ENCODE measurements at regions not wholly inside any gene's neighbourhood (a gene's known extent, or its start where the extent isn't known, plus 50 kb on each side); places are given as distances from the start of the nearest gene placed in this dataset.
"Not testable (repeated sequence)": the region's sequence is repeated elsewhere in the genome, so short reads cannot be mapped to it uniquely, and the experiment has no call there.

- no peak for DNase-seq
- peaks cover 5% of the 10 kb centered on the region for H3K9me3 Mint-ChIP-seq
- no peaks in the 10 kb centered on the region for H3K27me3 Mint-ChIP-seq
- no peak overlapping the region for H3K4me3 Mint-ChIP-seq
- H3K4me1 Mint-ChIP-seq (ENCODE audit: low read depth), result no peaks in the 10 kb centered on the region
- no peak overlapping the region for H3K27ac Mint-ChIP-seq
- no peaks in the 10 kb centered on the region for H3K36me3 Mint-ChIP-seq (ENCODE audit: low read depth)
Measured at GRCh38 chr11:109522116-109522755, 100.2 kb downstream of the C11orf87 start.

DNA sequence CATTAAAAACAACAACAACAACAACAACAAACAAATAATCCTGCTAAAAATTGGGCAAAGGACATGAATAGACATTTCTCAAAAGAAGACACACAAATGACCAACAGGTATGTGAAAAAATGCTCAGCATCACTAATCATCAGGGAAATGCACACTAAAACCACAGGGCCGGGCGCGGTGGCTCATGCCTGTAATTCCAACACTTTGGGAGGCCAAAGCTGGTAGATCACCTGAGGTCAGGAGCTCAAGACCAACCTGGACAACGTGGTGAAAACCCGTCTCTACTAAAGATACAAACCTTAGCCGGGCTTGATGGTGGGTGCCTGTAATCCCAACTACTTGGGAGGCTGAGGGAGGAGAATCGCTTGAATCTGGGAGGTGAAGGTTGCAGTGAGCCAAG, 103.6 kb downstream of the C11orf87 start:
- not testable (repeated sequence) for H3K36me3 Mint-ChIP-seq (ENCODE audit: low read depth); DNase-seq; H3K4me1 Mint-ChIP-seq (ENCODE audit: low read depth); H3K27me3 Mint-ChIP-seq; H3K9me3 Mint-ChIP-seq; H3K27ac Mint-ChIP-seq; H3K4me3 Mint-ChIP-seq

- DNase-seq, result no peak
- no peak overlapping the region for H3K27ac Mint-ChIP-seq
- no peaks in the 10 kb centered on the region for H3K4me1 Mint-ChIP-seq (ENCODE audit: low read depth)
- peaks cover 5% of the 10 kb centered on the region for H3K9me3 Mint-ChIP-seq
- H3K27me3 Mint-ChIP-seq, result no peaks in the 10 kb centered on the region
- no peaks in the 10 kb centered on the region for H3K36me3 Mint-ChIP-seq (ENCODE audit: low read depth)
- no peak overlapping the region for H3K4me3 Mint-ChIP-seq
Measured at GRCh38 chr11:109526061-109526460, 104.1 kb downstream of the C11orf87 start.

DNA sequence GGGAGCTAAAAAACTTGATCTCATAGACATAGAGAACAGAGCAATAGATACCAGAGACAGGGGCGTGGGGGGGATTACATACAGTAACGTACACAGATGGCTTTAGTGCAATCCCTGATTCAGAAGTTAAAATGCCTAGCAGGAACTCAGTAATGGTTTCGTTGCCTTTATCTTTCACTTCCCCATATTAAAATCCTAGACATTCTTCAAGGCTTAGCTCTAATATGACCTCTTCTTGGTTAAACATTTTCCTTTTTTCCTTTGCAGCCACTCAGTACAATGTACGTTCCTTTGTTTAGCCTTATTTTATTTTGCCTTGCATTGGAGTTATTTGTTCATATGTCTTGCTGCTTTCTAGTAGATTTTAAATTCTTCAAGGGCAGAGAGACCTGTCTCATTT, 104.9 kb downstream of the C11orf87 start:
- no peaks in the 10 kb centered on the region for H3K27me3 Mint-ChIP-seq
- H3K36me3 Mint-ChIP-seq (ENCODE audit: low read depth), result no peaks in the 10 kb centered on the region
- no peak overlapping the region for H3K4me3 Mint-ChIP-seq
- no peak overlapping the region for H3K27ac Mint-ChIP-seq
- no peak for DNase-seq
- H3K4me1 Mint-ChIP-seq (ENCODE audit: low read depth), result no peaks in the 10 kb centered on the region
- H3K9me3 Mint-ChIP-seq, result peaks cover 5% of the 10 kb centered on the region

DNA sequence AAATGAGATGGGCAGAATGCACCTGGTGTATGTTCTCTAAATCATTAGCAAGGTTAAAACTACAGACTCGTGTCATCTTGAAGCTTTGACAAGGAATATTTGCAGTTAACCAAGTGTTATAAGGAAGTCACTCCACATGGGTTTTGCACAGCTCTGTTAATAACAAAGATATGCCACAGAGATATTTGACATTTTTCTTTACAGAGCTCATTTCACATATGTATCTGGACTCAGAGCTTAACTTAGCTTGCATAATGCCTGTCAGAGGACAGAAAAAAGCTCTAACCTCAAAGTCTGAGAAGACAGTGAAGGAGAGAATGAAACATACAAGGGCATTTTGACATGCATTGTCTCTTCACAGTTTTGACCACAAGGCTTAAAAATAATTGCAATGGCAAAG, 105.5 kb downstream of the C11orf87 start:
- Mint-ChIP-seq H3K9me3 (peaks cover 5% of the 10 kb centered on the region), H3K4me3 (no peak overlapping the region), H3K4me1 (ENCODE audit: low read depth) (no peaks in the 10 kb centered on the region), H3K27me3 (no peaks in the 10 kb centered on the region), H3K36me3 (ENCODE audit: low read depth) (no peaks in the 10 kb centered on the region), H3K27ac (no peak overlapping the region)
- DNase-seq, result no peak

- H3K9me3 Mint-ChIP-seq, result peaks cover 10% of the 10 kb centered on the region
- no peak overlapping the region for H3K4me3 Mint-ChIP-seq
- no peak overlapping the region for H3K27ac Mint-ChIP-seq
- H3K36me3 Mint-ChIP-seq (ENCODE audit: low read depth), result no peaks in the 10 kb centered on the region
- no peak for DNase-seq
- no peaks in the 10 kb centered on the region for H3K27me3 Mint-ChIP-seq
- H3K4me1 Mint-ChIP-seq (ENCODE audit: low read depth), result no peaks in the 10 kb centered on the region
Measured at GRCh38 chr11:109547356-109548027, 125.5 kb downstream of the C11orf87 start.

GRCh38 chr11:109552376-109552775, 130.4 kb downstream of the C11orf87 start:
- H3K36me3 Mint-ChIP-seq (ENCODE audit: low read depth), result no peaks in the 10 kb centered on the region
- no peaks in the 10 kb centered on the region for H3K27me3 Mint-ChIP-seq
- H3K4me1 Mint-ChIP-seq (ENCODE audit: low read depth), result no peaks in the 10 kb centered on the region
- DNase-seq, result no peak
- H3K9me3 Mint-ChIP-seq, result peaks cover 6% of the 10 kb centered on the region
- H3K4me3 Mint-ChIP-seq, result no peak overlapping the region
- H3K27ac Mint-ChIP-seq, result no peak overlapping the region

- Mint-ChIP-seq H3K4me3 (no peak overlapping the region), H3K27me3 (no peaks in the 10 kb centered on the region)
Measured at GRCh38 chr11:109553284-109553683, 131.3 kb downstream of the C11orf87 start.

DNA sequence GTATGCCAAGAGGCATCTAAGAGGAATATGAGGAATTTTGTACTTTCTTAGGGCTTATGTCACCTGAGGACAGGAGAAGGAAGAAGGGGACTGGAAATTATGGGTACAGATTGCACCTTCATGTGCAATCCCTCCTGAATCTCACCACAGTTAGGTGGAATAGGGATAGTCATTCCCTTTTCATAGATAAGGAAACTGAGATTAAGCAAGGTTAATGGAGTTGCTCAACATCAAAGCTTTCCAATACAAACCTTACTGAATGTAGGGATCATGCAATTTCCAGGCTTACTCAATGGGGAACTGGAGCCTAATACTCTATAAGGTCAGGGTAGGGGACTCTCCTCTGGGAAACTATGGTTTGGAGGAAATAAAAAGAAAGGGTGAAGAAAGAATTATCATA, 133.0 kb downstream of the C11orf87 start:
- Mint-ChIP-seq H3K27me3 (no peaks in the 10 kb centered on the region), H3K4me3 (no peak overlapping the region), H3K9me3 (peaks cover 7% of the 10 kb centered on the region), H3K27ac (no peak overlapping the region), H3K4me1 (ENCODE audit: low read depth) (no peaks in the 10 kb centered on the region), H3K36me3 (ENCODE audit: low read depth) (no peaks in the 10 kb centered on the region)
- no peak for DNase-seq

More at GRCh38 chr11:109553284-109553683, 131.3 kb downstream of the C11orf87 start:
- H3K9me3 Mint-ChIP-seq, result peaks cover 8% of the 10 kb centered on the region
- H3K36me3 Mint-ChIP-seq (ENCODE audit: low read depth), result no peaks in the 10 kb centered on the region
- DNase-seq, result no peak
- no peaks in the 10 kb centered on the region for H3K4me1 Mint-ChIP-seq (ENCODE audit: low read depth)
- H3K27ac Mint-ChIP-seq, result no peak overlapping the region

- Mint-ChIP-seq H3K27ac (no peak overlapping the region), H3K36me3 (ENCODE audit: low read depth) (no peaks in the 10 kb centered on the region), H3K4me3 (no peak overlapping the region), H3K4me1 (ENCODE audit: low read depth) (no peaks in the 10 kb centered on the region), H3K27me3 (no peaks in the 10 kb centered on the region), H3K9me3 (peaks cover 13% of the 10 kb centered on the region)
- DNase-seq, result no peak
Measured at GRCh38 chr11:109564241-109564640, 142.3 kb downstream of the C11orf87 start.

DNA sequence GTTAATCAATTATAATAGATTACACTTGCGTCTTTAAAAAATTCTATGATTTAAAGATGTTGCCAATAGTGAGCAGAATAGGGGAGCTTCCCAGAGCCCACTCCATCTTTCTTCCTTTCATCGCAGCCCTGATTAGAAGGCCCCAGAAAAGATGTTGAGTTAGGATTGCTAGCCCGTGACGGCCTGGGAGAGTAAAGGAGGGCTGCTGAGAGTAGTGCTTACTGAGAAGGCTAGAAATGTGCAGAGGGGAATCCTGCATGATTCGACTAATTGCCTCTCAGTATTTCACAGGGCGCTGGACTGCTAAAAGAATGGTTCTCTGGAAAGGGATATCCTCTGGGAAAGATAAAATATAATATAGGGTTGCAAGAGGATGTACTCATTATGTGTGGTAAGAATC, 160.5 kb downstream of the C11orf87 start:
- peaks cover 2% of the 10 kb centered on the region for H3K9me3 Mint-ChIP-seq
- no peaks in the 10 kb centered on the region for H3K4me1 Mint-ChIP-seq (ENCODE audit: low read depth)
- H3K27me3 Mint-ChIP-seq, result no peaks in the 10 kb centered on the region
- H3K27ac Mint-ChIP-seq, result no peak overlapping the region
- H3K4me3 Mint-ChIP-seq, result no peak overlapping the region
- H3K36me3 Mint-ChIP-seq (ENCODE audit: low read depth), result no peaks in the 10 kb centered on the region
- DNase-seq, result no peak

DNA sequence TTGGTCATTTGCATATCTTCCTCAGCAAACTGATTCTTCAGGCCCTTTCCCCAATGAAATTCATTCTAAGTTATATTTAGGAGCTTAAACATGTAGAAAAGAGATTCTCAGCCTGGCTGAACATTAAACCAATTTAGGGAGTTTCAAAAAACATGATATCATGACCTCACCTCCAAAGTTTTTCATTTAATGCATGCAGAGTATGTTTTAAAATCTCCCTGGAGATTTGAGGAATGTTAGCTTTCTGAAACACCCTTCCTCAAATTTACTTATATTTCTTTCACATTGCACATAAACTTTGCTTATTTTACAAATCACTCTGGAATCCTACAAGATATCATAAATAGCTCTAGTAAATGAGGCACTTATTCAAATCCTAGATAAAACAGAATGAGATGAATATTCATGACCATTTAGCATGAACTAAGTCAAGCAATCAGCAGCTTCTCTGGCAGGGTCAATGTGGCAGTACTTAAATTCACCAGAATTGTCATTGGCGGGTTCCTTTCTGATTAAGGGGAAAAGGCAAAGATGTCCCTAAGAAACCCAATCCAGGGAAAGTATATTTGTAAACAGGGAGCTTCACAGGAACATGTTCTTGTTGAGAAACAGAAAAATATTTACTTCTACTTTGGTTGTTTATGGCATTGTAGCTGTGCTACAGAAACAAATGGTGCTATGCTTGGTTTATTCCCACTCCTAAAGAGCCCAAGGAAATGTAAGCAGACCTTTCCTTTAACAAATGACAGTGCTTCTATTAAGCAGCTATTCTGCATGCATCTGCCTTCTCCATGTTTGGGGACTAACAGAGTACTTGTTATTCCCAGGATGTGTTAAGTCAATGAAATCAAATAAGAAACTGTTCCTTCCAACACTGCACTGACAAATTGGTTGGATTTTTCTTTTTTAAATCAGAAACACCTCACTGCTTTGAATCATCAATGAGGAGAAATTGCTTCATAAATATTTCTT, 162.3 kb downstream of the C11orf87 start:
- H3K4me1 Mint-ChIP-seq (ENCODE audit: low read depth), result no peaks in the 10 kb centered on the region
- H3K9me3 Mint-ChIP-seq, result peaks cover 1% of the 10 kb centered on the region
- no peak overlapping the region for H3K27ac Mint-ChIP-seq
- no peaks in the 10 kb centered on the region for H3K36me3 Mint-ChIP-seq (ENCODE audit: low read depth)
- H3K4me3 Mint-ChIP-seq, result no peak overlapping the region
- no peaks in the 10 kb centered on the region for H3K27me3 Mint-ChIP-seq
- DNase-seq, result no peak

DNA sequence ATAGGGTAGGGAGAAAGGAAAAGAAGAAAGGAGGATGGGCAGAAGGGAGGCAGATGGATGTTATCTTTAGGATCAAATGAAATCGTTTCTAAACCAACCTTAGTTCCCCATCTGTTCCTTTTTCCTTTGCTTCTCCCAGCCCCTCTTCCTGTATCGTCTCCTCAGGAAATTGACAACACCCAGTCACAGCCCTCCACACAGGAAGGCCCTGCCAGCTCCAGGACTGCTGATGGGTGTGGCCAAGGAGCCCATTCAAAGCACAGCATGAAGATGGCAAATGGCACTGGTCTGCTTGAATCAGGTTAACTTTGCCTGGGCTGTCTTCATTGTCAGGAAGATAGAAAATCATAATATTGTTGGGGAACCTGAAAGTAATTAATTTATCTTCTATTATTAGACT, 164.8 kb downstream of the C11orf87 start:
- Mint-ChIP-seq H3K36me3 (ENCODE audit: low read depth) (no peaks in the 10 kb centered on the region), H3K27me3 (no peaks in the 10 kb centered on the region), H3K4me1 (ENCODE audit: low read depth) (no peaks in the 10 kb centered on the region), H3K9me3 (peaks cover 6% of the 10 kb centered on the region), H3K4me3 (no peak overlapping the region), H3K27ac (no peak overlapping the region)
- no peak for DNase-seq

GRCh38 chr11:109590782-109591181, 168.8 kb downstream of the C11orf87 start:
- no peaks in the 10 kb centered on the region for H3K27me3 Mint-ChIP-seq
- no peak overlapping the region for H3K27ac Mint-ChIP-seq
- H3K4me3 Mint-ChIP-seq, result no peak overlapping the region
- no peaks in the 10 kb centered on the region for H3K4me1 Mint-ChIP-seq (ENCODE audit: low read depth)
- no peaks in the 10 kb centered on the region for H3K36me3 Mint-ChIP-seq (ENCODE audit: low read depth)
- peaks cover 6% of the 10 kb centered on the region for H3K9me3 Mint-ChIP-seq
- DNase-seq, result no peak

DNA sequence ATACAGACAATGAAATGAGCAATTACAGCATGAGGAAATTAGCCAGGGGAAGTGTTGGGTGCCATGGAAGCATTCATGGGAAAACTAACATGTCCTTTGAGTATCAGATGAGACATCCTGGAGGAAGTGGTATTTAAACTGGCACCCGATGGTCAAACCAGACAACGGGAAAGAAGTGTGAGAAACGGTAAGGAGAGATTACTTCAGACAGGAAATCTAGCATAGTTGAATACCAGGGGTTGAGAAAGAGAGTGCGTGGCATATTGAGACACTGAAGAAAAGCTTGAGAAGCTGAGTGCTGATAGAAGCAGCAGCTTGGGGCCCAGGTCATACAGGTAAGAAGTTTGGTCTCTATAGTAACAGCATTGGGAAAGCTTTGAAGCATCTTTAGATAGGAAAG, 175.3 kb downstream of the C11orf87 start:
- Mint-ChIP-seq H3K27me3 (no peaks in the 10 kb centered on the region), H3K27ac (no peak overlapping the region), H3K36me3 (ENCODE audit: low read depth) (no peaks in the 10 kb centered on the region), H3K4me3 (no peak overlapping the region), H3K4me1 (ENCODE audit: low read depth) (no peaks in the 10 kb centered on the region), H3K9me3 (no peaks in the 10 kb centered on the region)
- DNase-seq, result no peak

Measured in activated T-cell treated with anti-CD3 and anti-CD28 coated beads, Interleukin-2, amount 50 U/mL, for 24 hours (primary cell).